ENCODE measurements at regions not wholly inside any gene's neighbourhood (a gene's known extent, or its start where the extent isn't known, plus 50 kb on each side); places are given as distances from the start of the nearest gene placed in this dataset.

DNA sequence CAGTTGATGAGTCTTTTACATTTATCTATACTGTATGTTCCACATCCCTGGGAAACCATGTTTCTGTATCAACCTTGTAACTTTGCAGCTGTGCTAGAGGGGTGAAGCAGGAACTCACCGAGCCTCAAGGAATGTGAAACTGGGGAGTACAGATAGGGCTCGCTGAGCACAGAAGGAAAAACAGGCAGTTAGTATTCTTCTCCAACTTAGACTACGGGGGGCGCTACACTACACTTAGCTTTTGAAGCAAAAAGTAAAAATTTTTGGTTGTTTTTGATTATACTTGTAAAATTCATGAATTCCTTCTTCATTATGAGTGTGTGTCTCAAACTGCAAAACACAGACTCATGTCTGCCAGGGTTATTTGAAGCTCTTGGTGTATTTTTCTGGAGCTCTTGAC lies 132.7 kb upstream of the RGMA start:
- Mint-ChIP-seq H3K4me1 (ENCODE audit: low read depth, unreplicated experiment) (no peaks in the 10 kb centered on the region), H3K36me3 (ENCODE audit: insufficient read depth, unreplicated experiment) (no peaks in the 10 kb centered on the region), H3K9me3 (ENCODE audit: low read depth, unreplicated experiment) (peaks cover 3% of the 10 kb centered on the region), H3K27me3 (ENCODE audit: unreplicated experiment) (peaks cover 41% of the 10 kb centered on the region), H3K4me3 (ENCODE audit: low read depth, unreplicated experiment) (no peak overlapping the region), H3K27ac (ENCODE audit: unreplicated experiment) (no peak overlapping the region)
- no peak for DNase-seq
- CTCF ChIA-PET, result no interaction called here
- TF ChIP-seq, protein P1, sequence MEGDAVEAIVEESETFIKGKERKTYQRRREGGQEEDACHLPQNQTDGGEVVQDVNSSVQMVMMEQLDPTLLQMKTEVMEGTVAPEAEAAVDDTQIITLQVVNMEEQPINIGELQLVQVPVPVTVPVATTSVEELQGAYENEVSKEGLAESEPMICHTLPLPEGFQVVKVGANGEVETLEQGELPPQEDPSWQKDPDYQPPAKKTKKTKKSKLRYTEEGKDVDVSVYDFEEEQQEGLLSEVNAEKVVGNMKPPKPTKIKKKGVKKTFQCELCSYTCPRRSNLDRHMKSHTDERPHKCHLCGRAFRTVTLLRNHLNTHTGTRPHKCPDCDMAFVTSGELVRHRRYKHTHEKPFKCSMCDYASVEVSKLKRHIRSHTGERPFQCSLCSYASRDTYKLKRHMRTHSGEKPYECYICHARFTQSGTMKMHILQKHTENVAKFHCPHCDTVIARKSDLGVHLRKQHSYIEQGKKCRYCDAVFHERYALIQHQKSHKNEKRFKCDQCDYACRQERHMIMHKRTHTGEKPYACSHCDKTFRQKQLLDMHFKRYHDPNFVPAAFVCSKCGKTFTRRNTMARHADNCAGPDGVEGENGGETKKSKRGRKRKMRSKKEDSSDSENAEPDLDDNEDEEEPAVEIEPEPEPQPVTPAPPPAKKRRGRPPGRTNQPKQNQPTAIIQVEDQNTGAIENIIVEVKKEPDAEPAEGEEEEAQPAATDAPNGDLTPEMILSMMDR (IDR thresholded peaks at IDR 0.05; ENCODE audit: unreplicated experiment), result no peak
- BruUV-seq (replicated peaks), result no TSS peak
- intact Hi-C loops (cut with micrococcal nuclease; ENCODE audit: unreplicated experiment), result no loop called here

DNA sequence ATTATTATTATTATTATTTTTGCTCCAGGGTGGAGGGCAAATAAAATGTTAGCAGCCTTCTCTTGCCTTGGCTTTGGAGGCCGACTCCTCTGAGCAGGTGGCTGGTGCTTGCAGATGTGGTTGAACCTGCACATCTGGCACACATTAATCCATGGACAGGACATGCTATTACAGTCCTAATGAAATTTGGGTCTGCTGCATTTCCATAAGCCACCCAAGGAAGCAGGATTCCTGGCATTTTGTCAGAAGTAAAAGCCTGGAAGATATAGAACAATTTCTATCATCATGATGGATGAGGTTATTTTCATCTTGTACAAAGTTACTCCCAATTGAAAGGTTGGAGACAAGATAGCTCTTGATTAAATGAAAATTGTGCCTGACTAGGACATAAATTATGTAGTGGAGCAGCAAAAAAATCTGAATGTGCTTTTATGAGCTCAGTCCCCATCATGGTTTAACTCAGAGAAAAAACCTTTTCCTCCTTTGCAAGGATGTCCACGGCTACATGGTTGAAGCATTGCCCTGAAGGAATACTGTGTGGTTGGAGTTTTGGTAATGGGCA lies 130.9 kb upstream of the RGMA start:
- H3K36me3 Mint-ChIP-seq (ENCODE audit: insufficient read depth, unreplicated experiment), result no peaks in the 10 kb centered on the region
- TF ChIP-seq, protein P1 (IDR thresholded peaks at IDR 0.05; ENCODE audit: unreplicated experiment), result no peak
- intact Hi-C loops (cut with micrococcal nuclease; ENCODE audit: unreplicated experiment), result no loop called here
- no TSS peak for BruUV-seq (replicated peaks)
- H3K27me3 Mint-ChIP-seq (ENCODE audit: unreplicated experiment), result peaks cover 26% of the 10 kb centered on the region
- no peak for DNase-seq
- CTCF ChIA-PET, result no interaction called here
- H3K4me1 Mint-ChIP-seq (ENCODE audit: low read depth, unreplicated experiment), result no peaks in the 10 kb centered on the region
- H3K9me3 Mint-ChIP-seq (ENCODE audit: low read depth, unreplicated experiment), result peaks cover 3% of the 10 kb centered on the region
- H3K27ac Mint-ChIP-seq (ENCODE audit: unreplicated experiment), result no peak overlapping the region
- H3K4me3 Mint-ChIP-seq (ENCODE audit: low read depth, unreplicated experiment), result no peak overlapping the region

DNA sequence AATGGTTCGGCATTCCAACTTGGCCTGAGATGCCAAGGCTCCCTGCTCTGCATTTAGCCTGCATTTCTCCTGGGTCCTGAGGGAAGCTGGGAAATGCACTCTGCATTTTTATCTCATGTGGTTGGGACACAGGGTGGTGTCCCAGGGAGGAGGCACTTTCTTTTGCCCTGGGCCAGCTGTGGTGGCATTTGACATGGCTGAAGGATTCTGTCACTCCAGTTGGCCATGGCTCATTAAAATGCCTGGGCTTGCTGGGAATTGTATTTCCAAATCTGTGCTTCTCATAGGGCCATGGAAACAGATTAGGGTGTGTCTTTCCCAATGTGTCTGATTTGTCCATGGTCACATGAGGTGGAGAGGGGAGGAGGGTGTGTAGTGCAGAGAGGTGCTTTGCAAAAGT lies 128.3 kb upstream of the RGMA start:
- no peaks in the 10 kb centered on the region for H3K4me1 Mint-ChIP-seq (ENCODE audit: low read depth, unreplicated experiment)
- H3K27ac Mint-ChIP-seq (ENCODE audit: unreplicated experiment), result no peak overlapping the region
- H3K36me3 Mint-ChIP-seq (ENCODE audit: insufficient read depth, unreplicated experiment), result no peaks in the 10 kb centered on the region
- no peak for DNase-seq
- peaks cover 3% of the 10 kb centered on the region for H3K9me3 Mint-ChIP-seq (ENCODE audit: low read depth, unreplicated experiment)
- TF ChIP-seq, protein P1 (IDR thresholded peaks at IDR 0.05; ENCODE audit: unreplicated experiment), result no peak
- intact Hi-C loops (cut with micrococcal nuclease; ENCODE audit: unreplicated experiment), result no loop called here
- CTCF ChIA-PET, result no interaction called here
- BruUV-seq (replicated peaks), result no TSS peak
- H3K27me3 Mint-ChIP-seq (ENCODE audit: unreplicated experiment), result peaks cover 14% of the 10 kb centered on the region
- H3K4me3 Mint-ChIP-seq (ENCODE audit: low read depth, unreplicated experiment), result no peak overlapping the region

DNA sequence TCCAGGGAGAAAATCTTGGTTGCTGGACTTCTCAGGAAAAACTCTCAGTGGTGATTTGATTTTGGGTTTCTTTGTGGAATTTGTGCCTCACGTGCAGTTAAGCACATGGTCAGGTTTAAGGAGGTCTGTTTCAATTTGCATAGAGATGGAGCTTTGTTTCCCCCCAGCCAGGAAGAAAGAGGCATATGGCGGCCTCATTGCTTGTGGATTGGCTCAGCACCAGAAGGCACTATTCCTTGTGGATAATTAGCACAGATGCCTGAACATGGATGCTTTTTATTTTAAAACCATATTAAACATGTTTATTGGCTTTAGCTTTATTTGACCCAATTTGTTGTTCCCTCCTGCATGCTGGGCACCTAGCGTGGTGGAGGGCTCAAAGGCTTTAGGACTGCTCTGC lies 125.1 kb upstream of the RGMA start:
- Mint-ChIP-seq H3K4me3 (ENCODE audit: low read depth, unreplicated experiment) (no peak overlapping the region), H3K27me3 (ENCODE audit: unreplicated experiment) (peaks cover 14% of the 10 kb centered on the region), H3K36me3 (ENCODE audit: insufficient read depth, unreplicated experiment) (no peaks in the 10 kb centered on the region), H3K27ac (ENCODE audit: unreplicated experiment) (no peak overlapping the region), H3K9me3 (ENCODE audit: low read depth, unreplicated experiment) (peaks cover 2% of the 10 kb centered on the region), H3K4me1 (ENCODE audit: low read depth, unreplicated experiment) (no peaks in the 10 kb centered on the region)
- no TSS peak for BruUV-seq (replicated peaks)
- TF ChIP-seq, protein P1 (IDR thresholded peaks at IDR 0.05; ENCODE audit: unreplicated experiment), result no peak
- CTCF ChIA-PET, result no interaction called here
- DNase-seq, result no peak
- intact Hi-C loops (cut with micrococcal nuclease; ENCODE audit: unreplicated experiment), result no loop called here
